Smooth muscle cell (in vitro differentiated cells): ENCODE measurements at regions not wholly inside any gene's neighbourhood (a gene's known extent, or its start where the extent isn't known, plus 50 kb on each side); places are given as distances from the start of the nearest gene placed in this dataset.

Experiments used
- DNase-seq: peaks from one replicate; lab custom pipeline; 2025; ENCODE audit not compliant: unreplicated experiment; lab: John Stamatoyannopoulos, UW
- H2AFZ ChIP-seq: fragments of 200-600 bp; sonication (generic); 2 replicates; pipeline ENCODE4 v1.6.0; 2016; ENCODE audit warnings: antibody characterized with exemption, low read depth, mild to moderate bottlenecking
- H3F3A ChIP-seq: fragments of 200-600 bp; sonication (generic); 2 replicates; pipeline ENCODE4 v1.6.0; 2017; ENCODE audit warnings: antibody characterized with exemption, low read depth
- H3K27ac ChIP-seq: fragments of 200-600 bp; sonication (generic); 2 replicates; pipeline ENCODE4 v1.5.1; 2016; ENCODE audit warnings: low read depth, mild to moderate bottlenecking
- H3K27me3 ChIP-seq: fragments of 200-600 bp; sonication (generic); 2 replicates; pipeline ENCODE4 v1.6.1; 2016; ENCODE audit warnings: low read depth, mild to moderate bottlenecking
- H3K36me3 ChIP-seq: fragments of 200-600 bp; sonication (generic); 2 replicates; pipeline ENCODE4 v1.5.1; 2016; ENCODE audit warnings: low read depth
- H3K4me1 ChIP-seq: fragments of 200-600 bp; sonication (generic); 2 replicates; pipeline ENCODE4 v1.5.1; 2016; ENCODE audit warnings: low read depth
- H3K4me2 ChIP-seq: fragments of 200-600 bp; sonication (generic); 2 replicates; pipeline ENCODE4 v1.6.0; 2016; ENCODE audit warnings: mild to moderate bottlenecking
- H3K4me3 ChIP-seq: fragments of 200-600 bp; sonication (generic); 2 replicates; pipeline ENCODE4 v1.5.1; 2016; ENCODE audit warnings: mild to moderate bottlenecking
- H3K79me2 ChIP-seq: fragments of 200-600 bp; sonication (generic); 2 replicates; pipeline ENCODE4 v1.6.0; 2016; ENCODE audit warnings: low read depth, mild to moderate bottlenecking
- H3K9ac ChIP-seq: fragments of 200-600 bp; sonication (generic); 2 replicates; pipeline ENCODE4 v1.6.0; 2016; ENCODE audit warnings: low read depth
- H3K9me3 ChIP-seq: fragments of 200-600 bp; sonication (generic); replicated peaks from 2 replicates; pipeline ENCODE4 v1.5.1; 2016; ENCODE audit warnings: low read depth
- H4K20me1 ChIP-seq: fragments of 200-600 bp; sonication (generic); 2 replicates; pipeline ENCODE4 v1.6.0; 2016; ENCODE audit warnings: low read depth
- WGBS: methylation state at CpG from one replicate; pipeline ENCODE4 v1.1.7; 2016; ENCODE audit warnings: low lambda C conversion rate; 5-methylcytosine and 5-hydroxymethylcytosine counted together
- TF ChIP-seq, protein P1 (sequence below): fragments of 200-600 bp; sonication (generic); IDR thresholded peaks from 2 replicates; pipeline ENCODE4 v1.5.1; 2017; ENCODE audit warnings: borderline replicate concordance, mild to moderate bottlenecking, antibody characterized with exemption; ENCODE audit not compliant: insufficient read depth, poor library complexity, severe bottlenecking

DNA sequence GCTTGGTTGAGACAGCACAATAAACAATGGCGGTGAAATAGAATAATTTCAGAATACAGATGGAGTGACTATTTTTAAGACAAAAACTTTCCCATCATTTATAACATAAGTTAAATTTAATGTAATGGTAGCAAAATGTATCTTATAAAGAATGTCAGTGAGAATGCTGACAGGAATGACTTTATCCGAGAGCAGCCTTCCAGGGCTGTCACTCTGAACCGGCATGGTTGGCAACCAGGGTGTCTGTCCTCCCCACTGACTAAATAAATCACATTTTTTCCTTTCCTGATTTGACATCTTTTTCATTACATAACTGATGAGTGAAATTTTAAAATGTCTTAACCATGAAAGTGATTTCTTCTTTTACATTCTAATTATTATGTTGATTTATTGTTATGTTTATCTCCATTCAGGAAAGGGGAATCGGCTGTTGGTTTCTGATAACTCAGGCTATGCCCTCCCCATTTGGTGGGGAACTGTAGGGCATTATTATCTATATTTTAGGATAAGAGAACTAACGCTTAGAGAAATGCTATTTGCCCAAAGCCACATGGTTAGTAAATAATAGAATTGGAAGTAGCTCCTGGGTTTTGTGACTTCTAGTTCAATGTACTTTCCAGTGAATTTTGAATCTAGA, 109.2 kb upstream of the OGFRL1 start:
- Histone ChIP-seq H3K4me2 (no peak overlapping the region), H3F3A (no peaks in the 10 kb centered on the region), H3K9me3 (no peaks in the 10 kb centered on the region), H3K4me1 (peaks cover 8% of the 10 kb centered on the region), H3K27me3 (no peaks in the 10 kb centered on the region), H3K27ac (no peak overlapping the region), H3K79me2 (no peaks in the 10 kb centered on the region), H4K20me1 (no peaks in the 10 kb centered on the region), H3K36me3 (no peaks in the 10 kb centered on the region), H3K9ac (no peak overlapping the region), H3K4me3 (no peak overlapping the region), H2AFZ (no peak overlapping the region)
- DNase-seq, result no peak
- TF ChIP-seq, protein P1, sequence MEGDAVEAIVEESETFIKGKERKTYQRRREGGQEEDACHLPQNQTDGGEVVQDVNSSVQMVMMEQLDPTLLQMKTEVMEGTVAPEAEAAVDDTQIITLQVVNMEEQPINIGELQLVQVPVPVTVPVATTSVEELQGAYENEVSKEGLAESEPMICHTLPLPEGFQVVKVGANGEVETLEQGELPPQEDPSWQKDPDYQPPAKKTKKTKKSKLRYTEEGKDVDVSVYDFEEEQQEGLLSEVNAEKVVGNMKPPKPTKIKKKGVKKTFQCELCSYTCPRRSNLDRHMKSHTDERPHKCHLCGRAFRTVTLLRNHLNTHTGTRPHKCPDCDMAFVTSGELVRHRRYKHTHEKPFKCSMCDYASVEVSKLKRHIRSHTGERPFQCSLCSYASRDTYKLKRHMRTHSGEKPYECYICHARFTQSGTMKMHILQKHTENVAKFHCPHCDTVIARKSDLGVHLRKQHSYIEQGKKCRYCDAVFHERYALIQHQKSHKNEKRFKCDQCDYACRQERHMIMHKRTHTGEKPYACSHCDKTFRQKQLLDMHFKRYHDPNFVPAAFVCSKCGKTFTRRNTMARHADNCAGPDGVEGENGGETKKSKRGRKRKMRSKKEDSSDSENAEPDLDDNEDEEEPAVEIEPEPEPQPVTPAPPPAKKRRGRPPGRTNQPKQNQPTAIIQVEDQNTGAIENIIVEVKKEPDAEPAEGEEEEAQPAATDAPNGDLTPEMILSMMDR, result no peak
- WGBS, result 85% methylated on average over 5 of the region's 5 CpGs

DNA sequence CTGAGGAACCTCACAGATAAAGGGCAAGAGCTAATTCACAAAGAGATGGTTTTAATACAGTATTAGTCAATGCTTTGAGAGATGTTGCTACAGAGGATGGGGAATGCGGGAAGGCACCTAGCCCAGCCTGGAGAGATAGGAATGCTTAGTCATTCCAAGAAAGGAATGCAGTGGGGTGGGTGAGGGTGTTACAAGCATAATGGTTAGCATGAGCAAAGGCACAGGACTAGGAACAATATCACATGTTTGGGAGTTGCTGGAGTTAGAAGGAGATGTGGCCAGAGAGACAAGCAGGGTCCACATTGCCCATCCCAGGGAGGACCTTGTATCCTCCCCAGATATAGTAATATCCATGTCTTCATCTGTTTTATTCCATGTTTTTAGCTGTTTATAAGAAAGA, 107.0 kb upstream of the OGFRL1 start:
- DNase-seq, result no peak
- Histone ChIP-seq H4K20me1 (no peaks in the 10 kb centered on the region), H3F3A (no peaks in the 10 kb centered on the region), H3K27me3 (no peaks in the 10 kb centered on the region), H3K4me2 (no peak overlapping the region), H2AFZ (peak overlapping the region; percentile 11), H3K9me3 (no peaks in the 10 kb centered on the region), H3K27ac (no peak overlapping the region), H3K9ac (no peak overlapping the region), H3K4me3 (no peak overlapping the region), H3K4me1 (peaks cover 8% of the 10 kb centered on the region), H3K79me2 (no peaks in the 10 kb centered on the region), H3K36me3 (no peaks in the 10 kb centered on the region)
- TF ChIP-seq, protein P1, result no peak
- 21% methylated on average over 1 of the region's 1 CpG for WGBS

DNA sequence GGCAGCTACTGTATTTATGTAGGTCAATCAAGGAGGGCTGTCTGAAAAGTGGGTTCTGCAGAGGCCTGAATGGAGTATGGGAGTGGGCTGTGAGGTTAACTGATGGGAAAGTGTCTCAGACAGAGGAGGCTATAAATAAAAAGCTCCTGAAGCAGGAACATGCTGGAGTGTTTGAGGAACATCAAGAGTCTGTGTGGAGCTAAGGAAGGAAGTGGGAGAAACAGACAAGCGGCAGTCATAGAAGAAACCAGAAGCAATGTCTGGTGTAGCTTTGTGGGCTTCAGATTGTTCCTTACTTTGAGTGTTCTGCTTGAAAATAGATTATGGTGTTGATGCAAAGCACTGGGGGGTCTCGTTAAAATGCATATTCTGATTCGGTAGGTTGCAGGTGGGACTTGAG, 101.5 kb upstream of the OGFRL1 start:
- Histone ChIP-seq H3K27me3 (no peaks in the 10 kb centered on the region), H3K4me2 (no peak overlapping the region), H3F3A (no peaks in the 10 kb centered on the region), H4K20me1 (no peaks in the 10 kb centered on the region), H3K27ac (no peak overlapping the region), H3K36me3 (no peaks in the 10 kb centered on the region), H3K79me2 (no peaks in the 10 kb centered on the region), H3K4me1 (no peaks in the 10 kb centered on the region), H2AFZ (no peak overlapping the region), H3K4me3 (no peak overlapping the region), H3K9me3 (no peaks in the 10 kb centered on the region), H3K9ac (no peak overlapping the region)
- DNase-seq, result no peak
- WGBS, result 92% methylated on average over 3 of the region's 3 CpGs
- TF ChIP-seq, protein P1, result no peak

- Histone ChIP-seq H3K27me3 (no peaks in the 10 kb centered on the region), H3K4me1 (peaks cover 4% of the 10 kb centered on the region), H2AFZ (no peak overlapping the region), H3K79me2 (no peaks in the 10 kb centered on the region), H3K9ac (no peak overlapping the region), H3K4me3 (no peak overlapping the region), H3F3A (peaks cover 7% of the 10 kb centered on the region), H4K20me1 (no peaks in the 10 kb centered on the region), H3K27ac (no peak overlapping the region), H3K9me3 (no peaks in the 10 kb centered on the region), H3K36me3 (no peaks in the 10 kb centered on the region), H3K4me2 (no peak overlapping the region)
- TF ChIP-seq, protein P1, result peak; percentile 46
- WGBS, result 35% methylated on average over 3 of the region's 3 CpGs
- DNase-seq, result no peak
Observed at GRCh38 chr6:71190809-71191208, 97.8 kb upstream of the OGFRL1 start.
